Stimulated activated CD4-positive, alpha-beta T cell treated with anti-CD3 and anti-CD28 coated beads, Interleukin-1b, Interleukin-23, amount 100 ng/mL, for 1 hour (primary cell): ENCODE measurements at regions not wholly inside any gene's neighbourhood (a gene's known extent, or its start where the extent isn't known, plus 50 kb on each side); places are given as distances from the start of the nearest gene placed in this dataset.
A peak's percentile ranks its signal among the peaks of the same experiment; 100 is the strongest.

Experiments
- DNase-seq, 2 donors: peaks; one replicate each; pipeline ENCODE4 v3.0.0-alpha.2; 2020; ENCODE audit warnings: low read depth in 2 of 2

- no peak for DNase-seq
Measured at GRCh38 chr9:91130796-91131318, 230.9 kb downstream of the AUH start.

DNA sequence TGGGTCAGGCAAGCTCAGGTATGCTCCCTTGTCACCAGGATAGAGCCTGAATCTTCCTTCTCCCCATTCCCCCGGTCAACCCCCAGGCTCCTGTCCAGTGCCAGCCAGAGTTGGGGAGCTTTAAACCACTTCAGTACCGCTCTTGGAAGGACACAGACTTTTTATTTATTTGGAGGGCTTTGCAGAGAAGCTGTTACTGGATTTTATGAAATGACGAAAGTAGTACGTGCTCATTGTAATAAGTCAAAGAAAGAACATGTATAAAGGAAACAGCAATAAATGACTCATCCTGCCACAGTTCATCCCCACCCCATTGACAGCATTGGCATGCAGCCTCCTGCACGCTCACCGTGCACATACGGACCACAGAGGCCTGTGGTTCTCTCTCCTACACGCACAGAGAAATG is 230.3 kb downstream of the AUH start:
- DNase-seq: peak in 1 of 2 donors; percentile 28

GRCh38 chr9:91132576-91133073 is 229.1 kb downstream of the AUH start:
- DNase-seq: no peak

DNA sequence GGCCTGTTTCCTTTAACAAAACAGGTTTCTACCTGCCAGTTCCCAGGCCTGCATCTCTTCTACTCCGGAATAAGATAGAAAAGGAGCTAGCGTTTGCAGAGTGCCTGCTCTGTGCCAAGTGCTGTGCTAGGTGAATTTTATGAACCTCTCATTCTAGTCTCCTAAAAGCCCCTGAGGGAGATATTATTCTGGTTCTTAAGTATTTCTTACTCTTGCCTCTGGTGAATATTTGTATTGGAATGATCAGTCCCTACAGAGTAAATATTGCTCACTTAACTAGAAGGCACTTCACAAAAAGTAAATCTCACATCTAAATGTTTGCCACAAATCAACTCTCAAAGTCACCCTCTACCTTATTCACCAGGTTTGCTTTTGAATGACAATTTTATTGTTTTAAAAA is 227.1 kb downstream of the AUH start:
- DNase-seq: no peak

DNA sequence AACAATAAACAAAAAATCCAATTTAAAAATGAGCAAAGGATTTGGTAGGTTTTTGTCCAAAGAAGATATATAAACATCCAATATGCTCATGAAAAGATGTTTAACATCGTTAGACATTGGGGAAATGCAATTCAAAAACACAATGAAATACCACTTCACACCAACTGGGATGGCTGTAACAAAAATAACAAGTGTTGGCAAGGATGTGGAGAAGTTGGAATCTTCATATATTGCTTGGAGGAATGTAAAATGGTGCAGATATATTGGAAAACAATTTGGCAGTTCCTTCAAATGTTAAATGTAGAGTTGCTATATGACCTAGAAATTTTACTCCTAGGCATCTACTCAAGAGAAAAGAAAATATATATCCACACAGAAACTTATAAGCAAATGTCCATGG is 224.3 kb downstream of the AUH start:
- no peak for DNase-seq

- no peak for DNase-seq
Measured at GRCh38 chr9:91138760-91139159, 223.0 kb downstream of the AUH start.

DNA sequence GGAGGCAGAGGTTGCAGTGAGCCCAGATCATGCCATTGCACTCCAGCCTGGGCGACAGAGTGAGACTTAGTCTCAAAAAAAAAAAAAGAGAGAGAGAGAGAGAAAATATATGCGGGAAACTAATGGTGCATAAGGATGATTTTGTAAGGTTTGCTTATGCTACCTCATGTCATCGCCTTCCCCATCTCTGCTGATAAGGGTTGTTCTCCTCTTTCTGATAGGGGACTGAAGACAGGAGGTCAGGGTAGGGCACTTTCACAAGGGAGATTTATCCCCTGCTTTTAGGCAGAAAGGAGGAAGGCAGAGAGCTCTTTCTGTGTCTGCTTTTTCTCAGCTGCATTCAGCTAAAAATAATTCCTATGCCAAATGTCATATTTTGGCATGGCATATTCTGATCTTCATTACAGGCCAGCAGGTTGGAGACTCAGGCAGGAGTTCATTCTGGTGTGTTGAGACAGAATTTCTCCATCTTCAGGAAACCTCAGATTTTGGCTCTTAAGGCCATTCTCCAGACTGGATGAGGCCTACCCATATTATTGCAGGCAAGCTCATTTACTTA is 220.2 kb downstream of the AUH start:
- DNase-seq: no peak

DNA sequence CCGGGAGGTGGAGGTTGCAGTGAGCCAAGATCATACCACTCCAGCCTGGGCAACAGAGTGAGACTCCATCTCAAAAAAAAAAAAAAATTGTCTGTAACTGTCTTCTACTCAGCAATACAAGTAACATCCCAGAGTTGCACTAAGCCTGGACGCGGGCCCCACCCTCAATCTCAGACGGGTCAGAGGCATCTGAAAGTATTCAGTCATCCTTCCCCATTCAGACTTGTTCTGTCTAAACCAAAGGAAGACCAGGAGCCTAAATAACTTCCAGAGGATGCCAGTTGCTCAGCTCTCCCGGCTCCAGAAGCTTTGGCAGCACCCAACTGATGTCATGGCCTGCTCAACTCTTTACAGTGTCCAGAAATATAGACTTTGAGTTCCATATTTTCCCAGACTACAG is 218.6 kb downstream of the AUH start:
- DNase-seq: no peak

- DNase-seq: no peak
Measured at GRCh38 chr9:91143642-91144041, 218.1 kb downstream of the AUH start.

DNA sequence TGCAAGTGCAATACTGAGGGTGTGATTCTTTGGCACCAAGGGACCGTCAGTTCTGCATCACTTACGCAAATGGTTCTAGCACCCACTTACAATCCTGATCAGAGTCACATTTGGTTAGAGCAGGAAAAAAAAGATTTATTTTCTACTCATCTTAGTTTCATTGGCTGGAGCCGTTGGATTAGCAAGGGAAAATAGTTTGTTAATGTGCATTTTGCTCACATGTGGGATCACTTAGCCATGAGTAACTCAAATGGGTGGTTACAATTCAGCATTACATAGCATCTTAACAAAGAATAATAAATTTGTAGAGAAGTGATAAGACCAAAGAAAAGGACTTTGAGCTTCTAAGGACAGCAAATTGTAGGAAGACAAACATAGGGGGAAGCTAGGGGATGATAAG is 216.9 kb downstream of the AUH start:
- no peak for DNase-seq

- DNase-seq: no peak
Measured at GRCh38 chr9:91145496-91145895, 216.2 kb downstream of the AUH start.

GRCh38 chr9:91146391-91147019 is 215.2 kb downstream of the AUH start:
- DNase-seq: no peak

GRCh38 chr9:91147079-91147708 is 214.5 kb downstream of the AUH start:
- DNase-seq: no peak

DNA sequence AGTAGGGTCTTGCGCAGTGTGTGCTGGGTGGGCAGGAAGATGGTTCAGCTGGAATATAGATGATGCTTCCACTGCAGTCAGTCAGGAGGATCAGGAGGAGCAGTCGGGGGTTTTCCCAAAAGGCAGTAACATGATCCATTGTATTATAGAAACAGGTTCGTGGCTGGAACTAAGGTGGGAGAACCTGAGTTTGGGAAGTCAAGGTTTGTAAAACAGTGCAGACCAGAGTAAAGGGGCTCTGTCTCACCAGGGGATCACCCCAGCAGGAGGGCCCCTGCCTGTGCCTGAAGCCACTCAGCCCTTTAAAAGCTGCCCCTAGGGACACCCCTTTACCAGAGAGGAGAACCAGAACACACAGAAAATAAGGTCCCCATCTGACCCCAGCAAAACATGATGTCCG is 213.4 kb downstream of the AUH start:
- no peak for DNase-seq

- DNase-seq: no peak
Measured at GRCh38 chr9:91150273-91150997, 211.3 kb downstream of the AUH start.

GRCh38 chr9:91150998-91151717 is 210.6 kb downstream of the AUH start:
- DNase-seq: no peak

DNA sequence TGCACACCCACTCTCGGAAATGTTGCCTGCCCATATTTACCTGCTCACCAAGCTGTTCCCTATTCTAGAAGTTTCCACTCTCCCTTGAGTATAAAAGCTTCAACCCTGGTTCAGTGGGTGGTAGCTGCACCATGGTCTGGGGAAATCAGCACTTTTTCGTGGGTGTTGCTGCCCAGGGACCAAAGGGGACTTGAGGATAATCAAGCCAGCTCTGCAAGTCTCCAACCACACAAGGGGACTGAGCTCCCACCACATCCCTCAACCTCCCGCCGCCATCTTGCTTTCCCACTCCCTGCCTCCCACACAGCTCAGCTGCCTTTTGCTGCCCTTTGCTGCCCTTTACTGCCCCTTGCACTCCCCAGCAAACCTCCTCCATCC is 210.0 kb downstream of the AUH start:
- no peak for DNase-seq

DNA sequence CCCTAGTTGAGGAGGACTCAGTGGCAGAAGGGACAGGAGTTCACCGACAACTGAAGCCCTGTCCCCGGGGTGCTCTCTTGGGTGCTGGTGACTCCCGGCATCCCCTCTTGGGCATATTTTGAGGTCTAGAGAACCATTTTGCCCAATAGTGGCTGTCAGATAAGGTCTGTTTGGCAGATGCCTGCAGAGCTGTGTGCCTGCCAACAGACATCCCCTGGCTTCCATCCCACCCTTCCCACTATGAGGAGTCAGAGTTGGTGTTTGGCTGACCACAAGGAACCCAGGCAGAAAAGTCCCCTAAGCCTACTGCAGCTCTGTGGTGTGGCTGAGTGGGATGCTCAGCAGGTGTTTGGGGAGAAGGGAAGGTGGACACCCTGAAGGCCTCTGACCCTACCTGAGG is 207.0 kb downstream of the AUH start:
- DNase-seq: no peak

DNA sequence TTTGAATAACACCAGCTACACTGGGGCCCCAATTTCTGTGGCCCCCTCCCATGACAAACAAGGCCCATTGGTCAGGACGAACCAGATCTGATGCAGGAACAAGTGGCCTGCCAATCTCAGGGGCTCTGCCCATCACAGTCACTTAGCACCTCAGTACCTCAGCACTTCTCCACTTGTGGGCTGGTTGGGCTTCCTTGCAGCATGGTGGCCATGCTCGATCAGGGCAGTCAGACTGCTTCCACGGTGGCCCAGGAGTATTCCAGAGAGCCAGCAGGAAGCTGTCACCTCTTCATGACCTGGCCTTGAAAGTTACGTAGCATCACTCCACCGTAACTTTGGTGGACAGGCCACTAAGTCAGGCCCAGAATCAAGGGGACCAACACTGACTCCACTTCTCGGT is 206.5 kb downstream of the AUH start:
- DNase-seq: no peak

DNA sequence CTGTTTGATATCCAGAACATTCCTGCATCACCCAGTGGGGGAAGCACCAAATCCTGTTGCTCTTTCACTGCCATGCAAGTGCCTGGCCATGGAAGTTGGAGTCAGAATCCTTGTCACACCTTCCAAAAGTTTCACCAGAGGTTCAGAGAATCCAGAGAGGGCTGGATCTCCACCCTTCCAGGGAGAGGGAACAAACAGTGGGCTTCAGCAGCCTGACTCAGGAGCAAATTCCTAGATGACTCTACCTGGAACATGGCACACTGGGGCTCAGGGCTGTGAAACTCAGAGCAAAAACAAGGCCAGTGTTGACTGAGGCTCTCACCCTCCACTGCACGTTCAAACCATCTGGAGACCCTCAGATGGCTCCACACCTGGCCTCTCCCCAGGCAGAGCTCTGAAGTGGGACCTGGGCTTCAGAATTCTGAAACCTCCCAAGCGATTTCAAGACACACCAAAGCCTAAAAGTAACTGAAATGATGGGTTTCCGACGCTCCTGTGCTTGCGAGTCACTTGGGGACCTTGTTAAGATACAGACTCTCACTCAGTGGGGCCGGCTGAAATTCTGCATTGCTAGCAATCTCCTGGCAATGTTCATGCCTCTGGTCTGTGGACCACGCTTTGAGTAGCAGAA is 205.9 kb downstream of the AUH start:
- DNase-seq: no peak

DNA sequence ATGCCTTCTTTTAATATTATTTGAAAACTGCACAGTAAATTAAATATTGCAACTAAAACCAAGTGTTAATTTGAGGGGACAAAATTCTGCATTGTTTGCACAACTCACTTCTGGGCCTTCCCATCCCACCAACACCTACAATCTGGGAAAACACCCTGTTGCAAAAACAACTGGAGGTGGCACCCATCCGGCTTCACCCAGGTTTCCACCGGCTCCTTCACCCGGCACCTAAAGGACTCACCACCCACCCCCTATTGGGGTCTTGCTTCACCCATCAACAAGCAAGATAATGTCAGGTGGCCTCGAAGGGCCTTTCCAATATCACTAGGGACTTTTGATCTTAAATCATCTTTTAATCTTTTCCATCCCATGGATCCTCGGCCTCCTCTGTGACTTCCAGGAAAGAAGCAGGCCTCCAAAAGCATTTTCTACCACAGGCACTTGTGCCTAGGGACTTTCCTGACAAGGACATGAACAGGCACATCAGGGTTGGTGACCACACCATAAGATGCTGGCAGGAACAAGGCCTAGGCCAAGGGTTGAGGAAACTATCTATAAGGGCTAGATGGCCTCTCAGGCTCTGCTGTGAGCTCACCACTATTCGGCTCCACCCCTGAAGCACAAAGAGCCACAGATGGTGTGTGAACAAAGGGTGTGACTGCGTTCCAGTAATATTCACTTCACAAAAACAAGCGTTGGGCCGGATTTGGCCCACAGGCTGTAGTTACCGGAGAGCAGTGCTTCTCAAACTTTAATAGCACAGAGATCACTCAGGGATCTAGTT is 205.1 kb downstream of the AUH start:
- DNase-seq: no peak
